Renal cortex interstitium (tissue), 11 donors: ENCODE measurements at regions not wholly inside any gene's neighbourhood (a gene's known extent, or its start where the extent isn't known, plus 50 kb on each side); places are given as distances from the start of the nearest gene placed in this dataset.
"Not testable (repeated sequence)": the region's sequence is repeated elsewhere in the genome, so short reads cannot be mapped to it uniquely, and the experiment has no call there.

Source experiments
- DNase-seq, 11 donors: peaks; one replicate each; pipeline ENCODE4 v3.0.0-alpha.2; 2013; ENCODE audit warnings: low read depth in 9 of 11, low spot score in 4 of 11; ENCODE audit errors: extremely low read depth in 1 of 11

DNA sequence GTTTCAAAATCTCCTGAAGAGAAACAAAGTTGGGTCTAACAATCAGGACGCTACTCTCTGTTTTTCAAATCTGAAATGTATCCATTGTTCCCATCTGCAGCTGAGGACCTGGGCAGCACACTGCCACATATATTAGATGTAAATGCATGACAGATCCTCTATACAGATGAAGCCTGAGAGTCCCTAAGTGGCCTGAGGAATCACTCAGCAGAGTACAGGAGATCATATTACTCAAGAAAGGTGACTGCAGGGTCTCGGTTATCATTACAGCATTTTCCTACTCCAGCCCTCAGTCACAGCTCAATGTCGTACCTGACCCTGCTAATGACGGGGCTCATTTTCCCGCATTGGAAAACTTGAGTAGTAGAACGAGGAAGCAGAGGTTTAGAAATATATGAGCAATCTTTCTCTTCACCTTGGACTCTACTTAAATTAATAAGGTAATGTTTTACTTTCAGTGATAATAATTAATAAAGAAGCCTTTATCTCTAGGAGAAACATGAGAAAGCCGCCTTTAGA, 256.2 kb upstream of the IRAK1BP1 start:
- DNase-seq: peak in 3 of 11 donors; percentile 0 to 1 (median 1)

DNA sequence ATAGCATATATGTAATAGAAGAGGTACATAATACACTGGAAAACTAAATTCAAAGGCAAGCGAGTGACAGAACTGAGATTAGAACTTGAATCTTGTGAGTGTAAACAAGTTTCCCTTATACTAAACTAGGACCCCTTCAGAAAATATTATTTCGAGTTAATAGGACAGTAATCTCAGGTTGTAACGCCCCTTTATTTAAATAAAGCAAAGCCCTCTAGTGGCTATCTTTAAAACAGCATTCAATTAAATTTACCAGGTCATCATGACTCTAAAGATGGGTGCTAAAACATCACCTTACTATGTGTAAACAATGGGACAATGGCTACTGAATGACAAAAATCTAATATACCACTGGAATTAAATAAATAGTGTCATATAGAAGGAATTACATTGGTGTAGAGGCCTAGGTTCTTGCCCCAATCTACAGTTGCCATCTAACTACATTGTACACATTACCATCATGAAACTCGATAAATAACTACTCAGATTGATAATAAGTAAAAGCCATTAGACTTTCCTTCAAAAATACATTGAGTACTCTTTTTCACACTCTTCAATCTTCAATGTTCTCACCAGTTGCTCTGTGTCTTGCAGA, 255.4 kb upstream of the IRAK1BP1 start:
- no peak for DNase-seq

DNA sequence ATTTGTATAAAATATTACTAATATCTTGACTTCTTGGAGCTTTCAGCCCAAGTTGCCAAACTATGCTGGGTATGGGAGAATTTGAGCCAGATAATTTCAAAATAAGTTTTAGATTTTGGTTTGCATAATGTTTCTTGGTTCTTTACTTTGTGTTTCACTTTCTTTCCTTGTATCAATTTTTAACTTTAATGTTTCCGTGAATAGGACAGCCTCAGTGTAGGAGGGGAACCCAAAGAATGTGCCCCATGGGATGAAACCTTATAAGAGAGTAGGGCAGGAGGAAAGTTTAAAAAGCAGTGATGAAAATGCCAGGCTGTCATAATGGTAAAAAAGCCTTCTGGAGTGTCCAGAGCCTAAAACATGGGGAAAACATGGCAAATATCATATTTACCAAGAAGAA, 252.4 kb upstream of the IRAK1BP1 start:
- DNase-seq: no peak

DNA sequence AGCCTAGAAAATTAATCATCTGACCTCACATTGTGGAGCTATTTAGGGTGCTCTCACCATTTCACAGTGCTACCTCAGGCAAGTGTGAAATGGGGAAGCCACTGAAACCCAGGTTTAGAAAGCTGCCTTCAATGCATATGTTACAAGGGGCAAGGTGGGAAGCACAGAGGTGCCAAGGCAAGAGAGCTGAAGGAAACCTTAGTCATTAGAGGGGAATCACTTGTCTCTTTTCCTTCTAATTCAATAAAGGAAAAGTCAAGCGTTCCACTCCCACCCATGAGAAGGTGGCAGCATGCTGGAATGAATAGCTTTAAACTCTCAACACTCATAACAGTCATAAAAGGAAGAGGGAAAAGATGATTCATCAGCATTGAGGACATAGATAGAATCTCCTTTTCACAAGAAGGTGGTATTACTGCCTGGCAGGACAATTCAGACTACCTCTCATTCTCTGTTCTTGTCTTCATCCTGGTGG, 251.9 kb upstream of the IRAK1BP1 start:
- DNase-seq: no peak

DNA sequence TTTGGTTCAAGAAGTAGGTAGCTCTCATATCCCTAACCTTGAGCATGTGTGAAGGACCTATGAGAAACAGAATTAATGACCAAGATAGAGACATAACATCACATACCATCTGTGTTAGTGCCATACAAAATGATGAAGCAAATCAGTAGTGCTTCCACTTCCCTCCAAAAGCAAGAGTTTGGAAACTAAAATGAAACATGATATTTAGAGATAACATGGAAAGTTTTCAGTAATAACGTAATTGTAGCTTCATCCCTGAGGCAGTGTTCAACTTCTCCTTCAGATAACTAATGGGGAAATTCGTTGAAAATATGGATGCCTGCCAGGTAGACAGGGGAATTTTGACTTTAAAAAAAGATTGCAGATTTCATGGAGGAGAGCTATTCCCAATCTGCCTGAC, 248.4 kb upstream of the IRAK1BP1 start:
- DNase-seq: no peak

DNA sequence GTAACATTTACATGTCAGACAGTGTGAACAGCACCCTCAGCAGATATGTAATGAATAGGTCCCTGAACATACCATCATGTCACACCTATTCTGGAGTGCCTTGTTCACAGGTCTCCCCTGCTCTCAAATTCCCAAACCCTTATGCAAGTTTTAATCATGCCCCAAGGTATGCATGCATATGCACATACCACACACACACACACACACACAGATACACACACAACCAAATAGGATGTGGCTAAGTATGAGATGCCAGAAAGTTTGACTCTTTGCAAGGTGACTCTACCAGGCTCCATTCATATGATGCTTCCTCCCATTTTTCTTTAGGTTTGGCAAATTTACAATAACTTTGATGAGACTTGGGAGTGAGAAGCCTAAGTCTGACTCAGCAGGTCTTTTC, 243.8 kb upstream of the IRAK1BP1 start:
- no peak for DNase-seq

DNA sequence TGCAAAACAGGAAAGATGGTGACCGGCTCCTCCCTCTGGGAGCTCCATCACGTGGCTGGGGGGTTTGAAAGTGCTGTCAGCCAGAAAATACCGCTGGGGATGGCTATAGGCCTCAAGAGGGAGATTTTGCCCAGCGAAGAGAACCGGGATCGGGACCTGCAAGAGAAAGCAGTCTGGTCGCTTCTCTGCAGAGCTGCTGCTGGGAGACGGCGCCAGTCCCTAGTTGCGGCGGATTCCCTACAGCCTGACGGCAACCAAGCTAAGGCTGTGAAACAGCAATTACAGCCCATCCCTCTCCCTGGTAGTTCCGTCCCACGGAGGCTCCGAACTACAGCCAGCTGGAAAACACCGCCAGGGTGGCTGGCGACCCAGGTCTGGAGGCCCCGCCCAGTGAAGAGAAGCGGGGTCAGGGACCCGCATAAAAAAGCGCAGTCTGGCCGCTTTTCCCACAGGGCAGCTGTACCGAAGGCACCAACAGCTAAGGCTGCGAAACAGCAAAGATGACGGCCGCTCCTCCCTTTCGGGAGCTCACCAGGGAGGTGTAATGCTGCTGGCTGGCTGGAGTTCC, 238.1 kb upstream of the IRAK1BP1 start:
- peak in 6 of 11 donors; percentile 1 to 12 (median 6) for DNase-seq

DNA sequence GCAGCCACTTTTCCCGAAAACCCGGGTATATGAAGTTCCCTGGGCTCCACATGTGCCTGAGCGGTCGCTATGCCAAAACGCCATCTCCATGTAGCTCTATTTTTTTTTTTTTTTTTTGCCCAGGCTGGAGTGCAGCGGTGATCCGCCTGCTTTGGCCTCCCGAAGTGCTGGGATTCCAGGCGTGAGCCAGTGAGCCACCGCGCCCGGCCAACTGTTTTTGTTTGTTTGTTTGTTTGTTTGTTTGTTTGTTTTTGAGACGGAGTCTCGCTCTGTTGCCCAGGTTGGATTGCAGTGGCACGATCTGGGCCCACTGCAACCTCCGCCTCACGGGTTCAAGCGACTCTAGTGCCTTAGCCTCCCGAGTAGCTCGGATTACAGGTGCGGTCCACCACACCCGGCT, 237.5 kb upstream of the IRAK1BP1 start:
- DNase-seq: no peak

DNA sequence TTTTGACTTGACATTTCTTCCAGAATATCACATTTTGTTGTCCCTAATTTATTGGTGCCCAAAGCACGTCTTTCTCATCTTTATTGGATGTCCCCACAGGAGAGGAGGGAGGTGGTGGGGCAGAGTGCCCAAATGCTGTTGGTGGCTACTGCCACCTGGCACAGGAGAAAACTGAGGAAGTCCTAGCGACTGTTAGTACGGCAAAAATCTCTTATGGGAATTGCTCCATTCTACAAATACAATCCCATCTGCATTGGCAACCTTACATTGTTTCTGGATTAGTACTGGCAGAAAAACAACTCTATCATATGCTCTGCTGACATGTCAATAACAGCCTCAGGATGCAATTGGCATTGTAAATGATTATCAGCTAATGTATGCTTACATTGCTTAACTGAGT, 235.4 kb upstream of the IRAK1BP1 start:
- DNase-seq: no peak

DNA sequence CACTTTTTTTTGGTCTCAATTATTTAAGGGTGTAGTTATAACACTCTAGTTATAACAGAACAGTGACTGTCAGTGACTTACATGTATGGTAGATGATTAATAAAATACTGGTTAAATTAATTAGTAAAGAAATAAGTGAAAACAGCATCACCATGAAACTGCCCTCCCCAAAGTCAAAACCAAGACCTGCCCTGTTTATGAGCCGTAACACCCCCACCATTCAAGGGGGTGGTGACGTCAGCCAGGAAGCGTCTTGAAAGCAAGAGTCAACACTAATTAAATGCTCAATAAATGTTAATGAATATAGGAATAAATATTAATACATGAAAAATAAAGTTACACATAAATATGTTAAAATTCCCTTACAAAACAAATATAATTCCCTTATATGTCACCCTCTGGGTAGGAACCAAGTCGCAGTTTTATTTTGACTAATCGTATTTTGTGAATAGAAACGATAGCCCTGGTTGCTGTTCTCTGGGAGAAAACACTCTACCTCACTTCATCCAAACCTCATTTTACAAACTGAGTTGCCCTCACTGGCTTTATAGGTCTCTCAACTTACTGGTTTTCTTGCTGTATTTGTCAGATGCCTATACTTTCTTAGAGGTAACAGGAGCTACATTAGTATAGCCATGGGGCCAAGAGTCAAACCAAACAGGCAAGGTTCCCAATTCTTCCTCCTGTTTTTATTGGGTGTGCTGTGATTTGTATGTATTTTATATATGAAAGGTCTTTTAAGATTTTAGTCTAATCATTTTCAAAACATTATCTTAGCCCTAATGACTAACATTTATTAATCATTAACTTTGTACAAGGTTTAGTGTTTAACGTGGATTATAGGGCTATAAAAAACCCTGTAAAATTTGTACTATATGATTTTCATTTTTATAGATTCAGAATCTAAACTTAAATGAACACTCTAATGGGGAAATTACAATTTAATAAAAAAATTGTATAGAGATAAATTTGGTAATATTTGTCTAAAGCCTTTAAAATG, 227.9 kb upstream of the IRAK1BP1 start:
- DNase-seq: no peak

DNA sequence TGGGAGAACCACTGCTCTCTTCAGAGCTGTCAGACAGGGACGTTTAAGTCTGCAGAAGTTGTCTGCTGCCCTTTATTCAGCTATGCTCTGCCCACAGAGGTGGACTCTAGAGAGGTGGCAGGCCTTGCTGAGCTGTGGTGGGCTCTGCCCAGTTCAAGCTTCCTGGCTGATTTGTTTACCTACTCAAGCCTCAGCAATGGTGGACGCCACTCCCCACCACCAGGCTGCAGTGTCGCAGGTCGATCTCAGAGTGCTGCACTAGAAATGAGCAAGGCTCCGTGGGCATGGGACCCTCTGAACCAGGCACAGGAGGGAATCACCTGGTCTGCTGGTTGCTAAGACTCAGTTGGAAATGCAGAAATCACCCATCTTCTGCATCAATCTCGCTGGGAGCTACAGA, 223.4 kb upstream of the IRAK1BP1 start:
- DNase-seq: not testable (repeated sequence)

DNA sequence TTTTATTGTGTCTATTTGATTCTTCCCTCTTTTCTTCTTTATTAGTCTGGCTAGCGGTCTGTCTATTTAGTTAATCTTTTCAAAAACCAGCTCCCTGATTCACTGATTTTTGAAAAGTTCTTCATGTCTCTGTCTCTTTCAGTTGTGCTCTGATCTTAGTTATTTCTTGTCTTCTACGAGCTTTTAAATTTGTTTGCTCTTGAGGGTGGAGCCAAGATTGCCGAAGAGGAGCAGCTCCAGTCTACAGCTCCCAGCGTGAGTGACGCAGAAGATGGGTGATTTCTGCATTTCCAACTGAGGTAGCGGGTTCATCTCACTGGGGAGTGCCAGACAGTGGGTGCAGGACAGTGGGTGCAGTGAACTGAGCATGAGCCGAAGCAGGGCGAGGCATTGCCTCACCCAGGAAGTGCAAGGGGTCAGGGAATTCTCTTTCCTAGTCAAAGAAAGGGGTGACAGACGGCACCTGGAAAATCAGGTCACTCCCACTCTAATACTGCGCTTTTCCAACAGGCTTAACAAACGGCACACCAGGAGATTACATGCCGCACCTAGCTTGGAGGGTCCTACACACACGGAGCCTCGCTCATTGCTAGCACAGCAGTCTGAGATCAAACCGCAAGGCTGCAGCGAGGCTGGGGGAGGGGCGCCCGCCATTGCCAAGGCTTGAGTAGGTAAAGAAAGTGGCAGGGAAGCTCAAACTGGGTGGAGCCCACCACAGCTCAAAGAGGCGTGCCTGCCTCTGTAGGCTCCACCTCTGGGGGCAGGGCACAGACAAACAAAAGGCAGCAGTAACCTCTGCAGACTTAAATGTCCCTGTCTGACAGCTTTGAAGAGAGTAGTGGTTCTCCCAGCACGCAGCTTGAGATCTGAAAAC, 220.6 kb upstream of the IRAK1BP1 start:
- not testable (repeated sequence) for DNase-seq

DNA sequence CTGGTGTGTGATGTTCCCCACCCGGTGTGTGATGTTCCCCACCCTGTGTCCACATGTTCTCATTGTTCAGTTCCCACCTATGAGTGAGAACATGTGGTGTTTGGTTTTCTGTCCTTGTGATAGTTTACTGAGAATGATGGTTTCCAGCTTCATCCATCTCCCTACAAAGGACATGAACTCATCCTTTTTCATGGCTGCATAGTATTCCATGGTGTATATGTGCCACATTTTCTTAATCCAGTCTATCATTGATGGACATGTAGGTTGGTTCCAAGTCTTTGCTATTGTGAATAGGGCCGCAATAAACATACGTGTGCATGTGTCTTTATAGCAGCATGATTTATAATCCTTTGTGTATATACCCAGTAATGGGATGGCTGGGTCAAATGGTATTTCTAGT, 201.5 kb upstream of the IRAK1BP1 start:
- DNase-seq: not testable (repeated sequence)

DNA sequence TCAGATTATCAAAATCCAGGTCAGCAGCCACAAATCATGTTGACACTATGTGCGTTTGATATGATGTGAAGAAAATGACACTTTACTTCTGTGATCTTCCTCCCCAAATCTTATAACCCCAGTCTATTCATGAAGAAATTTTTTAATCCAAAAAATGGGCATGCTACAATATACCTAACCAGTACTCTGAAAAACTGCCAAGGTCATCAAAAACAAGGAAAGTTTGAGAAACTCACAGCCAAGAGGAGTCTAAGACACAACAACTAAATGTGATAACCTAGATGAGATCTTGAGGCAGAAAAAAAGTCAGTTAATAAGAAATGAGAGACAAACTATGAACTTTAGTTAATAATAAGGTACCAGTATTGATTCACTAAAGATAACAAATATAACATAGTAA, 200.6 kb upstream of the IRAK1BP1 start:
- DNase-seq: no peak

DNA sequence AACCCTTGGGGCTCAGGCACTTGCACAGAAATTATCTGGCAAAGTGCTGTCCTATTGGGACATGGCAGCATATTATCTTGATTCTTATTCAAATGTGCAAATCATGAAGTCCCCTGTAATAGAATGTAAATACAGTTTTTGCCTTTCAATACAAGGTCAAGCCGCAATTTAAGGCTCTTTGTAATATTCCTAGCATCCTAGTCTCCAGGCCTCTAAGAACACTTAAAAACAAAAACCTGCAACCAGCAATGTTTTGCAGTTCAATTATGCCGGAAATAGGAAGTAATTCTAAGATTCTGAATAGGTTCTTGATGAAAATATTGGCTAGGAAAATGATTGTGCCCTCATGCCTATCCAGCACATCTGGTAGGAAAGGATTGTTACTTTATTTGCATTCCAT, 197.2 kb upstream of the IRAK1BP1 start:
- DNase-seq: no peak

DNA sequence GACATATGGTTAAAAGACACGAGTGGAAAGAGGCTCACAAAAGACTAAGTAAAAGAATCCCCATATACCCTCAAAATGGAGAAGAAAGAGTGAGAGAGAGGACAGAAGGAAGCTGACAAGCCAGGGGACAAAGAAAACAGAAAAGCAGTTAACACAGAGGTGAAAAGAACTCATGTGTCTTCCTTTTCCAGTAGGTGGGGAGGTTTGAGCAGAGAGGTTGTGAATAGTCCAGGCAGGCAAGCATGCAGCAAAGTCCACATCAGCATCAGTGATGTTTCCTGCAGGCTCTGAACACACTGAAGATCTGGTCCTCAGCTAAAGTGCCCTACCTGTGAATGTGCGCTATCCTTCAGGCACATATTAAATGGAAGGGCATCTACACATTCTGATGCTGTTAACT, 196.5 kb upstream of the IRAK1BP1 start:
- DNase-seq: no peak

DNA sequence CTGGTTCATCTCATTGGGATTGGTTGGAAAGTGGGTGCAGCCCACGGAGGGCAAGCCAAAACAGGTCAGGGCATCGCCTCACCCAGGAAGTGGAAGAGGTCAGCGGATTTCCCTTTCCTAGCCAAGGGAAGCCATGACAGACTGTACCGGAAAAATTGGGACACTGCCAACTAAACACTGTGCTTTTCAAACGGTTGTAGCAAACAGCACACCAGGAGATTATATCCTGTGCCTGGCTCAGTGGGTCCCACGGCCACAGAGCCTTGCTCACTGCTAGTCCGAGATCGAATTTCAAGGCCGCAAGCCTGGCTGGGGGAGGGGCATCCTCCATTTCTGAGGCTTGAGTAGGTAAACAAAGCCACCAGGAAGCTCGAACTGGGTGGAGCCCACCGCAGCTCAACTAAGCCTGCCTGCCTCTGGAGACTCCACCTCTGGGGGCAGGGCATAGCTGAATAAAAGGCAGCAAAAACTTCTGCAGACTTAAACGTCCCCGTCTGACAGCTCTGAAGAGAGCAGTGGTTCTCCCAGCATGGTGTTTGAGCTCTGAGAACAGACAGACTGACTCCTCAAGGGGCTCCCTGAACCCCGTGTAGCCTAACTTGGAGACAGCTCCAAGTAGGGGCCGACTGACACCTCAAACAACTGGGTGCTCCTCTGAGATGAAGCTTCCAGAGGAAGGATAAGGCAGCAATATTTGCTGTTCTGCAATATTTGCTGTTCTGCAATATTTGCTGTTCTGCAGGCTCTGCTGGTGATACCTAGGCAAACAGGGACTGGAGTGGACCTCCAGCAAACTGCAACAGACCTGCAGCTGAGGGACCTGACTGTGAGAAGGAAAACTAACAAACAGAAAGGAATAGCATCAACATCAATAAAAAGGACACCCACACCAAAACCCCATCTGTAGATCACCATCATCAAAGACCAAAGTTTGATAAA, 191.0 kb upstream of the IRAK1BP1 start:
- DNase-seq: not testable (repeated sequence)

DNA sequence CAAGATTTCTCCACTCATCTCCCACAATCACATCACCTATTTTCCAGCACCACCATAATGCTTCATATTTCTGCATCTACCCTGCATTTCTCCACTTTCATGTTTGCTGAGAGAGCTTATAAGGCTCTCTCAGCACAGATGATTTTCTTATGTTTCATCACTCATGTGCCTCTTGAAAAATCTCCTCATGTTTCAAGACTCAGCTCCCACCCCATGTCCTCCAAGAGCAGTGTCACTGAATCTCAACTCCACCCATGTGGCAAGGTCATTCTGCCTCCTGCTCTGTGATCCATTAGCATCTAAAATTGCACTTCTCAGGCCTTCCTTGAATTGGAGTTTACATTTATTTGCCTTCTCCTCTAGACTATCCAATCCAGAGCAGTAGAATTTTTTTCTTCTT, 178.7 kb upstream of the IRAK1BP1 start:
- no peak for DNase-seq
